H1 (cell line): ENCODE measurements at regions not wholly inside any gene's neighbourhood (a gene's known extent, or its start where the extent isn't known, plus 50 kb on each side); places are given as distances from the start of the nearest gene placed in this dataset.

ENCODE experiments used
- CTCF ChIA-PET: fragments of 300-600 bp; sonication (Branson Sonifier 250); formaldehyde crosslinking; loops from one replicate; lab custom pipeline; 2021; ENCODE audit not compliant: partially characterized antibody; lab: Charles Lee
- POLR2A ChIA-PET: fragments of 300-600 bp; sonication (Branson Sonifier 250); formaldehyde crosslinking; loops from one replicate; lab custom pipeline; 2021; ENCODE audit warnings: inconsistent platforms; ENCODE audit not compliant: partially characterized antibody; lab: Charles Lee
- DNase-seq, 2 experiments: peaks; one replicate each; pipeline versions ENCODE4 v3.0.0 to v3.0.0-alpha.2; 2010 to 2022; ENCODE audit warnings: low spot score in 2 of 2, low read depth in 1 of 2, mixed read lengths in 1 of 2
- FAIRE-seq: peaks from 2 replicates; lab custom pipeline; 2011; peaks lifted over from hg19 to GRCh38; lab: Jason Lieb, UNC
- H2AFZ ChIP-seq: 2 replicates; pipeline ENCODE4 v1.8.1; 2012; ENCODE audit warnings: low read length, inconsistent platforms
- H2AK5ac ChIP-seq: 2 replicates; pipeline ENCODE4 v1.6.1; 2013; ENCODE audit warnings: low read depth, low read length
- H2BK120ac ChIP-seq: replicated peaks from 2 replicates; pipeline ENCODE3; 2013; ENCODE audit warnings: low read depth, low read length, inconsistent platforms
- H2BK12ac ChIP-seq: 2 replicates; pipeline ENCODE4 v1.6.1; 2013; ENCODE audit warnings: low read depth, low read length
- H2BK15ac ChIP-seq: 2 replicates; pipeline ENCODE4 v1.6.1; 2013; ENCODE audit warnings: low read length
- H2BK20ac ChIP-seq: 2 replicates; pipeline ENCODE4 v1.6.1; 2013; ENCODE audit warnings: low read length
- H2BK5ac ChIP-seq: 2 replicates; pipeline ENCODE4 v1.6.1; 2013; ENCODE audit warnings: low read depth, low read length
- H3K14ac ChIP-seq: 2 replicates; pipeline ENCODE4 v1.6.1; 2013; ENCODE audit warnings: inconsistent platforms; ENCODE audit not compliant: insufficient read length
- H3K18ac ChIP-seq: 2 replicates; pipeline ENCODE4 v1.6.1; 2013; ENCODE audit warnings: low read length; ENCODE audit errors: extremely low read depth
- H3K23ac ChIP-seq: 2 replicates; pipeline ENCODE4 v1.6.1; 2013; ENCODE audit warnings: inconsistent platforms; ENCODE audit not compliant: insufficient read length
- H3K23me2 ChIP-seq: 2 replicates; pipeline ENCODE4 v1.6.1; 2013; ENCODE audit warnings: low read depth, low read length
- H3K27ac ChIP-seq: 2 replicates; pipeline ENCODE4 v1.6.1; 2011; ENCODE audit warnings: low read depth, low read length, inconsistent platforms
- H3K27me3 ChIP-seq, 4 experiments: replicated peaks in 1 of 4; 1 replicate in 1 of 4; 2 replicates in 3 of 4; pipeline versions ENCODE4 v1.6.1 to v1.8.1; 2011 to 2013; ENCODE audit warnings: low read length in 3 of 4, mild to moderate bottlenecking in 3 of 4, inconsistent platforms in 2 of 4, mixed read lengths in 2 of 4, moderate library complexity in 1 of 4; ENCODE audit not compliant: control insufficient read depth in 3 of 4, insufficient read depth in 3 of 4; ENCODE audit errors: extremely low read depth in 1 of 4
- H3K36me3 ChIP-seq, 4 experiments: 2 replicates each; pipeline versions ENCODE4 v1.6.1 to v1.8.1; 2011 to 2013; ENCODE audit warnings: mild to moderate bottlenecking in 4 of 4, low read length in 3 of 4, moderate library complexity in 2 of 4, control low read depth in 1 of 4, inconsistent platforms in 1 of 4; ENCODE audit not compliant: insufficient read depth in 4 of 4, control insufficient read depth in 2 of 4
- H3K4ac ChIP-seq: replicated peaks from 2 replicates; pipeline ENCODE3; 2013; ENCODE audit warnings: low read length, low read depth, mixed read lengths, inconsistent platforms; ENCODE audit not compliant: insufficient read length
- H3K4me1 ChIP-seq, 4 experiments: replicated peaks in 1 of 4; 1 replicate in 1 of 4; 2 replicates in 3 of 4; pipeline versions ENCODE4 v1.6.1 to v1.8.1; 2011 to 2013; ENCODE audit warnings: low read length in 3 of 4, inconsistent platforms in 2 of 4, mixed read lengths in 1 of 4; ENCODE audit not compliant: insufficient read depth in 4 of 4, control insufficient read depth in 3 of 4
- H3K4me2 ChIP-seq, 2 experiments: 2 replicates each; pipeline versions ENCODE4 v1.6.1 to v1.8.1; 2011 to 2013; ENCODE audit warnings: low read depth in 2 of 2, low read length in 2 of 2, control low read depth in 1 of 2, inconsistent platforms in 1 of 2, mild to moderate bottlenecking in 1 of 2; ENCODE audit not compliant: insufficient read depth in 1 of 2
- H3K4me3 ChIP-seq, 4 experiments: fragments of 200-600, 300-600 bp in 1 of 4; sonication (generic), shearing (Covaris generic), sonication (Bioruptor Twin) in 1 of 4; 2 replicates each; pipeline versions ENCODE4 v1.5.1 to v1.8.1; 2011 to 2016; ENCODE audit warnings: low read length in 4 of 4, low read depth in 3 of 4, control low read depth in 2 of 4, inconsistent platforms in 2 of 4, mild to moderate bottlenecking in 2 of 4, mixed read lengths in 1 of 4, moderate library complexity in 1 of 4; ENCODE audit not compliant: insufficient read depth in 2 of 4; ENCODE audit errors: extremely low read depth in 1 of 4
- H3K56ac ChIP-seq: replicated peaks from 2 replicates; pipeline ENCODE3; 2013; ENCODE audit warnings: low read depth, mild to moderate bottlenecking, mixed read lengths, low read length, inconsistent platforms; ENCODE audit not compliant: insufficient read length
- H3K79me1 ChIP-seq: 2 replicates; pipeline ENCODE4 v1.6.1; 2013; ENCODE audit warnings: low read depth, low read length, control low read depth
- H3K79me2 ChIP-seq, 2 experiments: 2 replicates each; pipeline versions ENCODE4 v1.6.1 to v1.8.1; 2012 to 2013; ENCODE audit warnings: low read length in 2 of 2, mild to moderate bottlenecking in 2 of 2, inconsistent platforms in 1 of 2; ENCODE audit not compliant: insufficient read depth in 2 of 2, control insufficient read depth in 1 of 2
- H3K9ac ChIP-seq, 4 experiments: replicated peaks in 1 of 4; 1 replicate in 1 of 4; 2 replicates in 3 of 4; pipeline versions ENCODE4 v1.6.1 to v1.8.1; 2011 to 2013; ENCODE audit warnings: low read depth in 3 of 4, low read length in 3 of 4, control low read depth in 2 of 4, mild to moderate bottlenecking in 2 of 4, moderate library complexity in 2 of 4, inconsistent platforms in 1 of 4; ENCODE audit errors: extremely low read depth in 1 of 4
- H3K9me3 ChIP-seq, 2 experiments: 2 replicates each; pipeline versions ENCODE4 v1.6.1 to v1.8.1; 2012 to 2013; ENCODE audit warnings: mild to moderate bottlenecking in 2 of 2, moderate library complexity in 2 of 2, control low read depth in 1 of 2, inconsistent platforms in 1 of 2, low read depth in 1 of 2, low read length in 1 of 2, mixed read lengths in 1 of 2; ENCODE audit not compliant: insufficient read depth in 2 of 2
- H4K20me1 ChIP-seq, 2 experiments: replicated peaks in 1 of 2; 2 replicates each; pipeline versions ENCODE3 to v1.8.1; 2011 to 2013; ENCODE audit warnings: inconsistent platforms in 2 of 2, low read length in 2 of 2, mild to moderate bottlenecking in 1 of 2; ENCODE audit not compliant: insufficient read depth in 2 of 2, control insufficient read depth in 1 of 2
- H4K5ac ChIP-seq: 2 replicates; pipeline ENCODE4 v1.6.1; 2013; ENCODE audit warnings: low read length, low read depth, mixed read lengths, inconsistent platforms; ENCODE audit not compliant: insufficient read length
- H4K8ac ChIP-seq: 2 replicates; pipeline ENCODE4 v1.8.0; 2013; ENCODE audit warnings: mild to moderate bottlenecking, moderate library complexity, low read length, inconsistent platforms; ENCODE audit not compliant: insufficient read depth; ENCODE audit errors: extremely low read depth
- H4K91ac ChIP-seq: replicated peaks from 2 replicates; pipeline ENCODE3; 2013; ENCODE audit warnings: low read length, mixed read lengths, inconsistent platforms; ENCODE audit not compliant: insufficient read length
- WGBS, 2 experiments: shearing (Covaris generic) in 1 of 2; methylation state at CpG; one replicate each; pipeline versions ENCODE4 v1.1.6 to v1.1.7; 2013 to 2015; ENCODE audit warnings: low lambda C conversion rate in 2 of 2, mixed read lengths in 2 of 2, inconsistent platforms in 1 of 2, low coverage in 1 of 2, missing lambda C conversion rate in 1 of 2; ENCODE audit not compliant: insufficient replicate concordance in 2 of 2, insufficient coverage in 1 of 2, insufficient read length in 1 of 2; ENCODE audit errors: extremely low coverage in 1 of 2, missing lambda C conversion rate in 1 of 2; 5-methylcytosine and 5-hydroxymethylcytosine counted together

DNA sequence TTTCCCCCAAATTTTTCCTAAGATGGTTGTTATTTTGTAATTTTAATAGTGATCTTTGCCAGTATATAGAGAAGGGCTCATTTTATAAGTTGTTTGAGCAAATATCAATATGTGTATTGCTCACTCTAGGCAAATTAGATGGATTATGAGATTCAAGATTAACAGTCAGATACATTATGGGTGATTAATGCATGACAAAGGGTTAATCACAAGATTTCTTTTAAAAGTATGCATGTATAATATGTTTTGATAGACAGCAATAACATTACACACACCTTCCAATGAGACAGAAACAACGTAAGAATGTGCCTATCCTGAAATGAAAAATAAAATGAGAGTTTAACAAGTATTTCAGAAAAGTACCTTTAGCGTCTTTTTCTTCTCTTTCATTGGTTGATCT is 547.6 kb upstream of the AGTR1 start:
- Histone ChIP-seq H3K18ac (no peak overlapping the region), H3K4me3 (no peak overlapping the region; a peak in 1 of 8 replicates), H2BK15ac (no peak overlapping the region), H3K27me3 (no peaks in the 10 kb centered on the region), H3K9ac (no peak overlapping the region), H3K9me3 (no peaks in the 10 kb centered on the region), H4K20me1 (no peaks in the 10 kb centered on the region), H3K23me2 (no peaks in the 10 kb centered on the region), H3K14ac (no peak overlapping the region), H3K4me1 (peaks cover 0 to 8% (median 3%) of the 10 kb centered on the region in 4 experiments; a peak in 2 of 7 replicates), H2BK12ac (no peak overlapping the region), H2AK5ac (no peak overlapping the region), H3K36me3 (peaks cover 0 to 6% (median 0%) of the 10 kb centered on the region in 4 experiments; a peak in 1 of 8 replicates), H3K79me1 (no peaks in the 10 kb centered on the region), H2BK120ac (no peak overlapping the region), H2AFZ (no peak overlapping the region), H4K8ac (no peak overlapping the region), H3K23ac (no peak overlapping the region), H2BK5ac (no peak overlapping the region), H2BK20ac (no peak overlapping the region), H4K5ac (no peak overlapping the region), H3K79me2 (no peaks in the 10 kb centered on the region), H4K91ac (no peak overlapping the region), H3K27ac (no peak overlapping the region), H3K4me2 (no peak overlapping the region), H3K4ac (no peak overlapping the region), H3K56ac (no peak overlapping the region)
- DNase-seq (no peak), FAIRE-seq (no peak)
- POLR2A ChIA-PET, result no interaction called here
- CTCF ChIA-PET, result interaction anchor here (0.7 to 1.4 kb wide), 3 partner anchors 11 to 53 kb away, joined by 3 to 5 read pairs (median 3); no protein-coding TSS in a partner anchor
- 78% methylated on average over 2 of the region's 2 CpGs; no CpG with 5 or more reads in 1 of the 2 experiments for WGBS, 2 experiments
